ENCODE measurements at regions not wholly inside any gene's neighbourhood (a gene's known extent, or its start where the extent isn't known, plus 50 kb on each side); places are given as distances from the start of the nearest gene placed in this dataset.

- in situ Hi-C loops (cut with HindIII; ENCODE audit: low sequenced_read_pairs) = no loop called here
- DNase-seq (ENCODE audit: low read depth) = no peak
- H3K4me3 ChIP-seq (ENCODE audit: low read depth, low read length) = no peak overlapping the region
- TF ChIP-seq, protein P1, sequence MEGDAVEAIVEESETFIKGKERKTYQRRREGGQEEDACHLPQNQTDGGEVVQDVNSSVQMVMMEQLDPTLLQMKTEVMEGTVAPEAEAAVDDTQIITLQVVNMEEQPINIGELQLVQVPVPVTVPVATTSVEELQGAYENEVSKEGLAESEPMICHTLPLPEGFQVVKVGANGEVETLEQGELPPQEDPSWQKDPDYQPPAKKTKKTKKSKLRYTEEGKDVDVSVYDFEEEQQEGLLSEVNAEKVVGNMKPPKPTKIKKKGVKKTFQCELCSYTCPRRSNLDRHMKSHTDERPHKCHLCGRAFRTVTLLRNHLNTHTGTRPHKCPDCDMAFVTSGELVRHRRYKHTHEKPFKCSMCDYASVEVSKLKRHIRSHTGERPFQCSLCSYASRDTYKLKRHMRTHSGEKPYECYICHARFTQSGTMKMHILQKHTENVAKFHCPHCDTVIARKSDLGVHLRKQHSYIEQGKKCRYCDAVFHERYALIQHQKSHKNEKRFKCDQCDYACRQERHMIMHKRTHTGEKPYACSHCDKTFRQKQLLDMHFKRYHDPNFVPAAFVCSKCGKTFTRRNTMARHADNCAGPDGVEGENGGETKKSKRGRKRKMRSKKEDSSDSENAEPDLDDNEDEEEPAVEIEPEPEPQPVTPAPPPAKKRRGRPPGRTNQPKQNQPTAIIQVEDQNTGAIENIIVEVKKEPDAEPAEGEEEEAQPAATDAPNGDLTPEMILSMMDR (IDR thresholded peaks at IDR 0.05; ENCODE audit: low read depth, low read length, missing control alignments) = no peak
Observed at GRCh38 chr3:86658876-86659275, 332.1 kb downstream of the VGLL3 start.

DNA sequence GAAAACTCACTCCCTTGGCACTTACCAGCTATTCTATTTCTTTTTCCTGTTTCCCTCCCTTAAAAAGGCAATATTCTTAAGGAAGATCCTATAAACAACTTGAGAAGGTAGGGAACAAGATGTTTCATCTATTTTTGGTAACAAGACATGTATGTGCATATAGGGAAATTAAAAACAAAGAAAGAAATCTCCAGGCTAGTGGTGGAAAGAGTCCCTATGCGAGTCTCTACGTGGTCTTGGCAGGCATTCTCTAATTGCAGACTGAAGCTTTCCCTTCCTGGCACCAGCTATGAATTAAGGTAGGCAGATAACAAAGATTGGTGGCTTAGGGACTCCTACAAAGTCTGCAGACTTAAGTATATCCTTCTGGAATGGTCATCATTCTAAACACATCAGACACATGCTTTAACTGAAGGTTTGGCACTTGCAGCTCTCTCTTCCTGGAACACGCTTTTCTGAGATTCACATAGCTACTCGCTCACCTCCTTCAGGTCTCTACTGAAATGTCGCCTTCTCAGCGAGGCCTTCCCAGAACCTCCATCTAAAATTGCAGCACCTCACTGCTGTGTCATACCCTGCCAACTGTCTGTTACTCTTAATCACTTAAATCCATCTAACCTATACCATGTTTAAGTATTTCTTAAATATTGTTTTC lies 336.0 kb downstream of the VGLL3 start:
- TF ChIP-seq, protein P1 (IDR thresholded peaks at IDR 0.05; ENCODE audit: low read depth, low read length, missing control alignments) = no peak
- in situ Hi-C loops (cut with HindIII; ENCODE audit: low sequenced_read_pairs) = no loop called here
- H3K4me3 ChIP-seq (ENCODE audit: low read depth, low read length) = no peak overlapping the region
- DNase-seq (ENCODE audit: low read depth) = no peak

- TF ChIP-seq, protein P1 (IDR thresholded peaks at IDR 0.05; ENCODE audit: low read depth, low read length, missing control alignments) = no peak
- no peak overlapping the region for H3K4me3 ChIP-seq (ENCODE audit: low read depth, low read length)
- DNase-seq (ENCODE audit: low read depth) = no peak
- in situ Hi-C loops (cut with HindIII; ENCODE audit: low sequenced_read_pairs) = no loop called here
Observed at GRCh38 chr3:86653661-86654205, 337.2 kb downstream of the VGLL3 start.

GRCh38 chr3:86648087-86648486 lies 342.9 kb downstream of the VGLL3 start:
- in situ Hi-C loops (cut with HindIII; ENCODE audit: low sequenced_read_pairs) = no loop called here

DNA sequence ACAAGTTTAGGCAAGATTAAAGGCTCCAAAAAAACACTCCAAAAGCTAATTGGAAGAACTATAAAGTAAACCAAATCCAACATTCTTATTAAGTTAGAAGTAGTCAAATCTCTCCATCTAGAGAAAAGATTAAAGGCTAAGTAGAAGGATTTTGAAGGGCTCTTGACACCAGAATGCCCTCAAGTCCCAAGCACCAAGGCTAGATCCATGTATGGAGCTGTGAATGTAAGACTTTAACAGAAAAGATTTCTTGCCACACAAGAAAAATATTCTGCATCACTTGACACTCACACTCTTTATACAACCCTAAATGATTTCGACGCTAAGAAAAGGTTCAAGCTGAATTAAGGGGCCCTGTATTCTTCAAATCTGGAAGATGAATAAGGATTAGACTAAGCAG lies 345.2 kb downstream of the VGLL3 start:
- DNase-seq (ENCODE audit: low read depth) = no peak
- H3K4me3 ChIP-seq (ENCODE audit: low read depth, low read length) = no peak overlapping the region
- TF ChIP-seq, protein P1 (IDR thresholded peaks at IDR 0.05; ENCODE audit: low read depth, low read length, missing control alignments) = no peak
- in situ Hi-C loops (cut with HindIII; ENCODE audit: low sequenced_read_pairs) = no loop called here

More at GRCh38 chr3:86648087-86648486, 342.9 kb downstream of the VGLL3 start:
- TF ChIP-seq, protein P1 (IDR thresholded peaks at IDR 0.05; ENCODE audit: low read depth, low read length, missing control alignments) = no peak
- no peak for DNase-seq (ENCODE audit: low read depth)
- H3K4me3 ChIP-seq (ENCODE audit: low read depth, low read length) = no peak overlapping the region

DNA sequence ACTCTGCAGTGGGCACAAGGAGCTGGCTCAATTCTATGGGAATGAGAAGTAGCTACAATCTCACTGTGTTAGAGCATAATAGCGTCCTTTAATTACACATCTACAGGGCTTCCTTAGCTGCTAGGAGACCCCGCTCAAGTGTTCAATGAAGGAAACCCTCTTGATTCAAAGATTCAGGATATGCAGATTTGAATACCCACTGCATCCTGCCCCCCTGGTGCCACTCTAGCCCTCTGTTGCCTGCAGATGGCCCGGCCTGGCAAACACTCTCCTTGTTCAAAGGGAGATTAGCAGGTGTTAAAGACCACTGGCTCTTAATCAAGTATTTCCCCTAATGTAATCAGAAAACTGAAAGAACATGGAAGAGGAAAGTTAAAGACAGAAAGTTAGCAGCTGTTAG lies 356.6 kb downstream of the VGLL3 start:
- in situ Hi-C loops (cut with HindIII; ENCODE audit: low sequenced_read_pairs) = no loop called here
- no peak overlapping the region for H3K4me3 ChIP-seq (ENCODE audit: low read depth, low read length)
- TF ChIP-seq, protein P1 (IDR thresholded peaks at IDR 0.05; ENCODE audit: low read depth, low read length, missing control alignments) = no peak
- no peak for DNase-seq (ENCODE audit: low read depth)
